ENCODE measurements at regions not wholly inside any gene's neighbourhood (a gene's known extent, or its start where the extent isn't known, plus 50 kb on each side); places are given as distances from the start of the nearest gene placed in this dataset.

- H3K9me2 ChIP-seq (replicated peaks; ENCODE audit: insufficient read depth, low read length) = no peaks in the 10 kb centered on the region
- no peaks in the 10 kb centered on the region for H3K9me3 ChIP-seq (ENCODE audit: insufficient read depth, low read length)
- H3K4me2 ChIP-seq (ENCODE audit: low read depth, low read length, poor library complexity, severe bottlenecking) = no peak overlapping the region
- H3K4me3 ChIP-seq (ENCODE audit: insufficient read depth, low read length, poor library complexity, severe bottlenecking) = no peak overlapping the region
- TF ChIP-seq EZH2phosphoT487 (conservative IDR thresholded peaks at IDR 0.05; ENCODE audit: low read length) (no peak), CTCF (IDR thresholded peaks at IDR 0.05; ENCODE audit: insufficient read depth, low read length, poor library complexity, severe bottlenecking) (no peak)
- H4K20me1 ChIP-seq (ENCODE audit: low read depth, low read length) = no peaks in the 10 kb centered on the region
- no peaks in the 10 kb centered on the region for H3K27me3 ChIP-seq (ENCODE audit: low read length)
- no peaks in the 10 kb centered on the region for H3K36me3 ChIP-seq (ENCODE audit: low read length)
- no peaks in the 10 kb centered on the region for H3F3A ChIP-seq (ENCODE audit: insufficient read depth)
- H2AFZ ChIP-seq (ENCODE audit: low read depth, low read length, severe bottlenecking) = no peak overlapping the region
- H3K79me2 ChIP-seq (ENCODE audit: insufficient read depth, low read length) = no peaks in the 10 kb centered on the region
- H3K9ac ChIP-seq (ENCODE audit: low read length) = no peak overlapping the region
- no peak overlapping the region for H3K27ac ChIP-seq (ENCODE audit: low read depth, low read length)
Observed at GRCh38 chr2:33786881-33787280, 187.8 kb upstream of the FAM98A start.

- H3K79me2 ChIP-seq (ENCODE audit: insufficient read depth, low read length) = no peaks in the 10 kb centered on the region
- no peak overlapping the region for H2AFZ ChIP-seq (ENCODE audit: low read depth, low read length, severe bottlenecking)
- no peaks in the 10 kb centered on the region for H4K20me1 ChIP-seq (ENCODE audit: low read depth, low read length)
- H3K27me3 ChIP-seq (ENCODE audit: low read length) = no peaks in the 10 kb centered on the region
- no peak overlapping the region for H3K9ac ChIP-seq (ENCODE audit: low read length)
- no peak for TF ChIP-seq CTCF (IDR thresholded peaks at IDR 0.05; ENCODE audit: insufficient read depth, low read length, poor library complexity, severe bottlenecking)
- no peak for TF ChIP-seq EZH2phosphoT487 (conservative IDR thresholded peaks at IDR 0.05; ENCODE audit: low read length)
- no peaks in the 10 kb centered on the region for H3F3A ChIP-seq (ENCODE audit: insufficient read depth)
- no peaks in the 10 kb centered on the region for H3K9me3 ChIP-seq (ENCODE audit: insufficient read depth, low read length)
- no peaks in the 10 kb centered on the region for H3K36me3 ChIP-seq (ENCODE audit: low read length)
- no peaks in the 10 kb centered on the region for H3K9me2 ChIP-seq (replicated peaks; ENCODE audit: insufficient read depth, low read length)
- no peak overlapping the region for H3K4me3 ChIP-seq (ENCODE audit: insufficient read depth, low read length, poor library complexity, severe bottlenecking)
- H3K4me2 ChIP-seq (ENCODE audit: low read depth, low read length, poor library complexity, severe bottlenecking) = no peak overlapping the region
- no peak overlapping the region for H3K27ac ChIP-seq (ENCODE audit: low read depth, low read length)
Observed at GRCh38 chr2:33785201-33786106, 186.4 kb upstream of the FAM98A start.

- Histone ChIP-seq H3K36me3 (ENCODE audit: low read length) (no peaks in the 10 kb centered on the region), H2AFZ (ENCODE audit: low read depth, low read length, severe bottlenecking) (no peak overlapping the region), H4K20me1 (ENCODE audit: low read depth, low read length) (no peaks in the 10 kb centered on the region), H3K4me3 (ENCODE audit: insufficient read depth, low read length, poor library complexity, severe bottlenecking) (no peak overlapping the region), H3K9me2 (replicated peaks; ENCODE audit: insufficient read depth, low read length) (no peaks in the 10 kb centered on the region), H3K27ac (ENCODE audit: low read depth, low read length) (no peak overlapping the region), H3K4me2 (ENCODE audit: low read depth, low read length, poor library complexity, severe bottlenecking) (no peak overlapping the region), H3K27me3 (ENCODE audit: low read length) (no peaks in the 10 kb centered on the region), H3K9ac (ENCODE audit: low read length) (no peak overlapping the region), H3K79me2 (ENCODE audit: insufficient read depth, low read length) (no peaks in the 10 kb centered on the region), H3K9me3 (ENCODE audit: insufficient read depth, low read length) (no peaks in the 10 kb centered on the region), H3F3A (ENCODE audit: insufficient read depth) (no peaks in the 10 kb centered on the region)
- no peak for TF ChIP-seq EZH2phosphoT487 (conservative IDR thresholded peaks at IDR 0.05; ENCODE audit: low read length)
- TF ChIP-seq CTCF (IDR thresholded peaks at IDR 0.05; ENCODE audit: insufficient read depth, low read length, poor library complexity, severe bottlenecking) = no peak
Observed at GRCh38 chr2:33784488-33784887, 185.4 kb upstream of the FAM98A start.

Data from SU-DHL-6 (cell line).